ENCODE measurements at regions not wholly inside any gene's neighbourhood (a gene's known extent, or its start where the extent isn't known, plus 50 kb on each side); places are given as distances from the start of the nearest gene placed in this dataset.

DNA sequence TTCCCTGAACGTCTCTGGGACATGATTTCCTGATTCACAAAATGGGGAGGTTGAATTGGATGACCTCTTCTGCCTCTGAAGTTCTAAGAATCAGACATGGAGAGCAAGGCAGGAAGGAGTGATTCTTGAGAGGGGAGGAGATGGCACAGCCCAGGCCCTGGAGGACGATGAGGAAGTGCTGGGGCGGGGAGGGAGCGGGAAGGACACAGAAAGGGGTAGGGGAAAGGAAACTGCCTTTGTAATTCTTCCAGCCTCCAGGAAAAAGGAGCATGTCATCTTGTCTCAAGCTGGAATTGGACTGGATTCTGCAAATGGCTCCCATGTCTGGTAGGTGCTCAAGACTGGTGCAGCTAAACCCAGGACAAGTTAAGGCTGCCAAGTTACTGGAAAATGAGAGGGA is 97.0 kb upstream of the NCK2 start:
- Histone ChIP-seq H3K36me3 (no peaks in the 10 kb centered on the region), H3K9me3 (no peaks in the 10 kb centered on the region), H3K27me3 (replicated peaks; ENCODE audit: insufficient read depth) (no peaks in the 10 kb centered on the region), H3K27ac (no peak overlapping the region), H3K4me1 (replicated peaks) (no peaks in the 10 kb centered on the region), H3K4me3 (no peak overlapping the region)
- no peak for DNase-seq (ENCODE audit: low spot score)
- intact Hi-C loops (cut with DNase I), result no loop called here
- WGBS, result 87% methylated on average over 4 of the region's 4 CpGs
- TF ChIP-seq POLR2A (IDR thresholded peaks at IDR 0.05), result no peak
- TF ChIP-seq POLR2AphosphoS5 (IDR thresholded peaks at IDR 0.05), result no peak
- TF ChIP-seq CTCF (IDR thresholded peaks at IDR 0.05), result no peak

DNA sequence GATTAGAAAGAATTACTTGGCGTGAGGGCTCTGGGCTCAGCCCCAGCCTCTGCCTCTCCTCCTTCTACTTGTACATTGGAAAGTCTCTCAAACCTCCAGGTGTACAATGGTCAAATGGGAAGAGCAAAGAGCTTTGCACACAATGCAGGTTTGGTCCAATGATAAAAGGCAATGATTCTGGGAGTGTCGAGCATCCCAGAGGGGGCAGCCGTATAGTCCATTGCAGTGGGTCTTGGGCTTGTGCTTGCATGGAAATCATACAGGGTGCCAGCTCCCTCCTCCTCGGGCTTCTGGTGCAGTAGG is 98.0 kb upstream of the NCK2 start:
- no peaks in the 10 kb centered on the region for H3K27me3 ChIP-seq (replicated peaks; ENCODE audit: insufficient read depth)
- H3K4me3 ChIP-seq, result no peak overlapping the region
- no peaks in the 10 kb centered on the region for H3K9me3 ChIP-seq
- 83% methylated on average over 4 of the region's 4 CpGs for WGBS
- no peaks in the 10 kb centered on the region for H3K36me3 ChIP-seq
- H3K4me1 ChIP-seq (replicated peaks), result no peaks in the 10 kb centered on the region
- intact Hi-C loops (cut with DNase I), result no loop called here
- no peak for DNase-seq (ENCODE audit: low spot score)
- H3K27ac ChIP-seq, result no peak overlapping the region
- TF ChIP-seq CTCF (IDR thresholded peaks at IDR 0.05) (no peak), POLR2A (IDR thresholded peaks at IDR 0.05) (no peak), POLR2AphosphoS5 (IDR thresholded peaks at IDR 0.05) (no peak)

DNA sequence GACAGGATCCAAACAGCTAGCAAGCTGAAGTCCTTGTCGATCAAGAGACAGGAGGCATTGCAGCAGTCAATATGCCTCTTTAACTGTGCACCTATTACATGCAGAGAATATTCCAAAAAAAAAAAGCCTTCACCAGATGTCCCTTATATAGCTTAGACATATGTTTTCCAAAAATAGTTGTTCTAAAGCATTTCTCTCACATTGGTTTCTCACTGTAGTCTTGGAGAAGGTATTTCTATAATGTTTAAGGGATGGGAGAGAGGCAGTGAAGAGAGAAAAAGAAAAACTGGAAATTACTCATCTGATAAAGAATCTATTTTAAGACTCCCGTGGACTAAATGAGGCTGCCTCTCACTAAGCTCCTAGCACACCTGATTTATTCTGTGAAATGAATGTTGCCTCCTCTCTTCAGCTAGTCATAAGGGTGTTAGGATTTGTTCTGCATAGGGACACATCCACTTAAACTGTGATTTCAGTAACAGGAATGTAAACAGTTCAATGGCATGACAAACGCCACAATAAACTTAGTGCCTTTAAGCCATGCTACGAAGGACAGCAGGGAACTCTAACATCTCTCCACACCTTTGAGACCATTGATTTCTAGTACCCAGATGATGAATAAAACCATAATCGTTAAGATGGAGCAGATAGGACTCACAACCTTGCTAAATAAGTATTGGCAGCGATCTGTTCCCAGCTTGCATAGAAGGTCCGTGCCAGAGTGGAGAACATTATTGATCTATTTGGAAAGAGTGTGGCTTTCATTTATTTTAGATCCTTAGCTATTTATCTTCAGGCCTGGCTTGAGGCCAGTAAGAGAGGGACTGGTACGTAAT is 98.6 kb upstream of the NCK2 start:
- H3K27me3 ChIP-seq (replicated peaks; ENCODE audit: insufficient read depth), result no peaks in the 10 kb centered on the region
- no peaks in the 10 kb centered on the region for H3K9me3 ChIP-seq
- no peak for DNase-seq (ENCODE audit: low spot score)
- no peak for TF ChIP-seq POLR2AphosphoS5 (IDR thresholded peaks at IDR 0.05)
- no peak for TF ChIP-seq CTCF (IDR thresholded peaks at IDR 0.05)
- TF ChIP-seq POLR2A (IDR thresholded peaks at IDR 0.05), result no peak
- no peak overlapping the region for H3K27ac ChIP-seq
- no peaks in the 10 kb centered on the region for H3K4me1 ChIP-seq (replicated peaks)
- intact Hi-C loops (cut with DNase I), result no loop called here
- no peak overlapping the region for H3K4me3 ChIP-seq
- no peaks in the 10 kb centered on the region for H3K36me3 ChIP-seq
- WGBS, result 56% methylated on average over 8 of the region's 8 CpGs

DNA sequence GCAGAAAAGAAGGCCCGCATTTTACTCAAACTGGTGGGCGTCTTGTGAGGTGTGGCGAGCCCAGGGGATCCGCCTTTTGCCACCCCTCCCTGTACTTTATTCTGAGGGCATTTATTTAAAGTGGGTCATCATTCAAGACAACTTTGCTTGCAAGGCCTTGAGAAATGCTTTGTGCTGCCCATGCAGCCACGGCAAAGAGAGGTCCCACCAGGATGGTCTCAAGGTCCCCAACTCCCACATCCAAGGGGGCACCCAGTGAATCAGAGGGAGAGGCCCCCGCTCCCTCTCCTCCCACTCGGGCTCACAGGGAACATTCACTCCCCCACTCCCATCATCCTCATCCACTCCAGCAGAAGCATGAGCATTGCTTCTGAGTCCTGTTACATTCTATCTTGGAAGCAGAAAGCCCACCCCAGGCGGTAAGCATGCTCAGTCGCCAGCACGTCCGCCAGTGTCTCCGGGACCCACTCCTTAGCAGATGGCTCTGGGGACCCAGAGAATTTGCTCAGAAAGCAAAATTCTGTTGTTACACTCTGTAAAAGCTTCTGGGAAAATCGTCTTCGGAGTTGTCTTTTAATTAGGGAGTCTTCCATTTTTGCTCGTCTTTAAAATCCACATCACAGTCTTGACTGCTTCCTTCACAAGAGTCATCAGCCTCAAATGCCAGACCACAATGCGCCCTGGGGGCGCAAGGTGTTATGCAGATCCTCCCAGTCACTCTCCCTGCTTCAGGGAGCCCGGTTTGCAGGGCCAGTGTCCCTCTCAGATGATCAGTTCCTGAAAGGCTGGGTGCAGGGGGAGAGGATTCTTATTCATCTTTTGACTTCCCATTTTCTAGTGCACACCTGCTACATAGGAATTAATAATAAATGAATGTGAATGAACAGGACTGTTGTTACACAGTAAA is 99.4 kb upstream of the NCK2 start:
- H3K9me3 ChIP-seq, result no peaks in the 10 kb centered on the region
- DNase-seq (ENCODE audit: low spot score), result no peak
- H3K27ac ChIP-seq, result no peak overlapping the region
- H3K4me3 ChIP-seq, result no peak overlapping the region
- 88% methylated on average over 18 of the region's 18 CpGs for WGBS
- TF ChIP-seq CTCF (IDR thresholded peaks at IDR 0.05) (no peak), POLR2AphosphoS5 (IDR thresholded peaks at IDR 0.05) (no peak), POLR2A (IDR thresholded peaks at IDR 0.05) (no peak)
- H3K36me3 ChIP-seq, result no peaks in the 10 kb centered on the region
- no peaks in the 10 kb centered on the region for H3K27me3 ChIP-seq (replicated peaks; ENCODE audit: insufficient read depth)
- intact Hi-C loops (cut with DNase I), result no loop called here
- no peaks in the 10 kb centered on the region for H3K4me1 ChIP-seq (replicated peaks)
